ENCODE measurements at regions not wholly inside any gene's neighbourhood (a gene's known extent, or its start where the extent isn't known, plus 50 kb on each side); places are given as distances from the start of the nearest gene placed in this dataset.
"Not testable (repeated sequence)": the region's sequence is repeated elsewhere in the genome, so short reads cannot be mapped to it uniquely, and the experiment has no call there.

- Histone ChIP-seq H3K36me3 (ENCODE audit: control insufficient read depth in 1 of 2, insufficient read depth in 2 of 2, low read depth in 1 of 2, low read length in 2 of 2) (no peaks in the 10 kb centered on the region), H4K8ac (ENCODE audit: low read length) (no peak overlapping the region), H3K14ac (ENCODE audit: low read length in 2 of 2) (no peak overlapping the region), H3K4me1 (ENCODE audit: control insufficient read depth, insufficient read depth, low read depth, low read length) (peaks cover 1% of the 10 kb centered on the region), H3K23ac (ENCODE audit: low read length in 2 of 2) (no peak overlapping the region), H2AK5ac (ENCODE audit: low read length, severe bottlenecking) (no peak overlapping the region), H3K18ac (ENCODE audit: low read depth in 1 of 2, low read length in 2 of 2) (no peak overlapping the region), H3K79me1 (replicated peaks; ENCODE audit: low read length, poor library complexity, severe bottlenecking) (no peaks in the 10 kb centered on the region), H3K9me3 (ENCODE audit: control insufficient read depth, low read length) (no peaks in the 10 kb centered on the region), H3K4me2 (ENCODE audit: low read length, poor library complexity, severe bottlenecking) (no peak overlapping the region), H2BK15ac (ENCODE audit: low read depth, poor library complexity, severe bottlenecking) (no peak overlapping the region), H3K4ac (ENCODE audit: low read depth in 1 of 2, low read length in 2 of 2) (no peak overlapping the region), H2BK5ac (ENCODE audit: low read depth, low read length, poor library complexity, severe bottlenecking) (no peak overlapping the region), H3K9ac (ENCODE audit: low read length) (no peak overlapping the region), H2AFZ (ENCODE audit: low read depth, low read length) (no peak overlapping the region), H4K91ac (ENCODE audit: low read length) (no peak overlapping the region), H2BK12ac (ENCODE audit: low read length in 2 of 2) (no peak overlapping the region), H3K27ac (ENCODE audit: low read length, poor library complexity, severe bottlenecking) (no peak overlapping the region), H2BK120ac (ENCODE audit: low read depth, low read length) (no peak overlapping the region), H3K27me3 (ENCODE audit: control insufficient read depth in 1 of 2, insufficient read depth in 1 of 2, low read length in 2 of 2) (no peaks in the 10 kb centered on the region), H3K4me3 (ENCODE audit: insufficient read depth in 1 of 2, low read depth in 1 of 2, low read length in 2 of 2) (no peak overlapping the region)
- 84% methylated on average over 1 of the region's 2 CpGs for WGBS
- DNase-seq: no peak
Measured at GRCh38 chr7:34357068-34357467, 300.9 kb upstream of the NPSR1 start.

GRCh38 chr7:34357946-34358345, 300.1 kb upstream of the NPSR1 start:
- H3K27ac ChIP-seq (ENCODE audit: low read length, poor library complexity, severe bottlenecking): no peak overlapping the region
- H2BK15ac ChIP-seq (ENCODE audit: low read depth, poor library complexity, severe bottlenecking): no peak overlapping the region
- H2AFZ ChIP-seq (ENCODE audit: low read depth, low read length): no peak overlapping the region
- no peak overlapping the region for H2BK5ac ChIP-seq (ENCODE audit: low read depth, low read length, poor library complexity, severe bottlenecking)
- no peak overlapping the region for H3K9ac ChIP-seq (ENCODE audit: low read length)
- H3K14ac ChIP-seq (ENCODE audit: low read length in 2 of 2): peak overlapping the region in 1 of 2 experiments; percentile 39
- no peak overlapping the region for H3K18ac ChIP-seq (ENCODE audit: low read depth in 1 of 2, low read length in 2 of 2)
- H3K27me3 ChIP-seq (ENCODE audit: control insufficient read depth in 1 of 2, insufficient read depth in 1 of 2, low read length in 2 of 2): no peaks in the 10 kb centered on the region
- H2BK120ac ChIP-seq (ENCODE audit: low read depth, low read length): no peak overlapping the region
- H3K36me3 ChIP-seq (ENCODE audit: control insufficient read depth in 1 of 2, insufficient read depth in 2 of 2, low read depth in 1 of 2, low read length in 2 of 2): no peaks in the 10 kb centered on the region
- no peak overlapping the region for H3K23ac ChIP-seq (ENCODE audit: low read length in 2 of 2)
- no peak overlapping the region for H2AK5ac ChIP-seq (ENCODE audit: low read length, severe bottlenecking)
- H3K4ac ChIP-seq (ENCODE audit: low read depth in 1 of 2, low read length in 2 of 2): no peak overlapping the region
- DNase-seq: no peak
- H3K4me3 ChIP-seq (ENCODE audit: insufficient read depth in 1 of 2, low read depth in 1 of 2, low read length in 2 of 2): no peak overlapping the region
- no peak overlapping the region for H4K91ac ChIP-seq (ENCODE audit: low read length)
- no peak overlapping the region for H3K4me2 ChIP-seq (ENCODE audit: low read length, poor library complexity, severe bottlenecking)
- no peak overlapping the region for H4K8ac ChIP-seq (ENCODE audit: low read length)
- WGBS: 76% methylated on average over 8 of the region's 8 CpGs
- no peak overlapping the region for H2BK12ac ChIP-seq (ENCODE audit: low read length in 2 of 2)
- H3K9me3 ChIP-seq (ENCODE audit: control insufficient read depth, low read length): no peaks in the 10 kb centered on the region
- H3K4me1 ChIP-seq (ENCODE audit: control insufficient read depth, insufficient read depth, low read depth, low read length): peaks cover 1% of the 10 kb centered on the region
- H3K79me1 ChIP-seq (replicated peaks; ENCODE audit: low read length, poor library complexity, severe bottlenecking): no peaks in the 10 kb centered on the region

DNA sequence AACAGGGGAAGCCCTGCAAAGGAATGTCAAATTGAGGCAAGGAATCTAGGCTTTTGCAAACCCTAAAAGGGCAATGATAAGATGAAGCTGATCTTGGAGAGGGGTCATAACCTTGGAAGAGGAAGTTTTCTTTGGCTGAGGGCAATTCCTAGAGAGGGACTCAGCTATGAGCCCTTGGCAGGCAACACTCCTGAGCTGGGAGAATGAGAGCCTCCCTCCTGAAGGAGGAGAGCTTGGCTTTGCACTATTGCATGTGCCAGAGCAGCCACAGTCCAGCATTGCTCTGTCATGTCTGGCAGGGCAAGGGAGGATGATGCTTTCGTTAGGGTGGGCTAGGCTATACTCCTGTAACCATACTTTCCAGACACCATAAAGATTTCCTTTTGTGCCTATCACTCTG, 299.4 kb upstream of the NPSR1 start:
- H3K27ac ChIP-seq (ENCODE audit: low read length, poor library complexity, severe bottlenecking); H2AK5ac ChIP-seq (ENCODE audit: low read length, severe bottlenecking); H2BK15ac ChIP-seq (ENCODE audit: low read depth, poor library complexity, severe bottlenecking); H3K4me1 ChIP-seq (ENCODE audit: control insufficient read depth, insufficient read depth, low read depth, low read length); H3K4me3 ChIP-seq (ENCODE audit: insufficient read depth in 1 of 2, low read depth in 1 of 2, low read length in 2 of 2); H4K91ac ChIP-seq (ENCODE audit: low read length); H3K36me3 ChIP-seq (ENCODE audit: control insufficient read depth in 1 of 2, insufficient read depth in 2 of 2, low read depth in 1 of 2, low read length in 2 of 2); H3K9ac ChIP-seq (ENCODE audit: low read length); H3K79me1 ChIP-seq (replicated peaks; ENCODE audit: low read length, poor library complexity, severe bottlenecking); H3K27me3 ChIP-seq (ENCODE audit: control insufficient read depth in 1 of 2, insufficient read depth in 1 of 2, low read length in 2 of 2); H3K14ac ChIP-seq (ENCODE audit: low read length in 2 of 2); H2AFZ ChIP-seq (ENCODE audit: low read depth, low read length); H3K18ac ChIP-seq (ENCODE audit: low read depth in 1 of 2, low read length in 2 of 2); H2BK12ac ChIP-seq (ENCODE audit: low read length in 2 of 2); H2BK120ac ChIP-seq (ENCODE audit: low read depth, low read length); H4K8ac ChIP-seq (ENCODE audit: low read length); H3K4ac ChIP-seq (ENCODE audit: low read depth in 1 of 2, low read length in 2 of 2); DNase-seq; H3K23ac ChIP-seq (ENCODE audit: low read length in 2 of 2); H3K9me3 ChIP-seq (ENCODE audit: control insufficient read depth, low read length); H2BK5ac ChIP-seq (ENCODE audit: low read depth, low read length, poor library complexity, severe bottlenecking); H3K4me2 ChIP-seq (ENCODE audit: low read length, poor library complexity, severe bottlenecking): not testable (repeated sequence)
- no CpG with 5 or more reads among the region's 1 CpG for WGBS

DNA sequence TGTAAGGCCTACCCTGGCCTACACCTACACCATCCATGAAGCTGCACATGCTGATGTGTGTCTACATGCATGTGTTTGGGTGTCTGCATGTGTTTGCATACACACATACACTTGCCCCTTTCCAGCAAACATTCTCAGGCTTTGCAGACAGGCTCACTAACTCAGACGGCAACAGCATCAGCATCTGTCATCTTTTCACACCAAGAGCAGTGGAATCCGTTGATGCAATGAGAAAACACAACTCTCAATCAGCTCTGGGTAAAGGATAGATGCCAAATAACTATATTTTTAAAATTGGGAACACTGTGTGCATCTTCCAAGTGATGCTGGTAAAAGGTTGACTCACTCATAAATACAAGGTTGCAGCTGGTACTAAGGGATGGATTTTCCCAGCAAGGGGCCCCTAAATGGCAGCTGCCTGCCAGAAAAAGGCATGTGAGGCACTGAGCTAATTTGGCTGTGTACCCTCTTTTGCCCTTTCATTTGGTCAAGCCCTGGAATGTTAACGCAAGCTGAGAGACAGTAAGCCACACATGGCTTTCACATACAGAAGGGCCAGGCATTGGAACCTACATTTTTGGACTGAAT, 296.3 kb upstream of the NPSR1 start:
- Histone ChIP-seq H3K79me1 (replicated peaks; ENCODE audit: low read length, poor library complexity, severe bottlenecking) (no peaks in the 10 kb centered on the region), H2BK12ac (ENCODE audit: low read length in 2 of 2) (no peak overlapping the region), H4K91ac (ENCODE audit: low read length) (no peak overlapping the region), H2AK5ac (ENCODE audit: low read length, severe bottlenecking) (no peak overlapping the region), H3K23ac (ENCODE audit: low read length in 2 of 2) (no peak overlapping the region), H3K14ac (ENCODE audit: low read length in 2 of 2) (peak overlapping the region in 1 of 2 experiments; percentile 23), H3K27me3 (ENCODE audit: control insufficient read depth in 1 of 2, insufficient read depth in 1 of 2, low read length in 2 of 2) (no peaks in the 10 kb centered on the region), H2BK120ac (ENCODE audit: low read depth, low read length) (no peak overlapping the region), H2AFZ (ENCODE audit: low read depth, low read length) (no peak overlapping the region), H2BK15ac (ENCODE audit: low read depth, poor library complexity, severe bottlenecking) (no peak overlapping the region), H3K18ac (ENCODE audit: low read depth in 1 of 2, low read length in 2 of 2) (no peak overlapping the region), H3K4me2 (ENCODE audit: low read length, poor library complexity, severe bottlenecking) (no peak overlapping the region), H3K4me1 (ENCODE audit: control insufficient read depth, insufficient read depth, low read depth, low read length) (peaks cover 1% of the 10 kb centered on the region), H3K9me3 (ENCODE audit: control insufficient read depth, low read length) (no peaks in the 10 kb centered on the region), H3K36me3 (ENCODE audit: control insufficient read depth in 1 of 2, insufficient read depth in 2 of 2, low read depth in 1 of 2, low read length in 2 of 2) (no peaks in the 10 kb centered on the region), H4K8ac (ENCODE audit: low read length) (no peak overlapping the region), H3K4me3 (ENCODE audit: insufficient read depth in 1 of 2, low read depth in 1 of 2, low read length in 2 of 2) (no peak overlapping the region), H2BK5ac (ENCODE audit: low read depth, low read length, poor library complexity, severe bottlenecking) (no peak overlapping the region), H3K9ac (ENCODE audit: low read length) (no peak overlapping the region), H3K27ac (ENCODE audit: low read length, poor library complexity, severe bottlenecking) (no peak overlapping the region), H3K4ac (ENCODE audit: low read depth in 1 of 2, low read length in 2 of 2) (no peak overlapping the region)
- DNase-seq: no peak
- 86% methylated on average over 2 of the region's 3 CpGs for WGBS

Data from mesenchymal stem cell (in vitro differentiated cells and primary cell).